ENCODE measurements at regions not wholly inside any gene's neighbourhood (a gene's known extent, or its start where the extent isn't known, plus 50 kb on each side); places are given as distances from the start of the nearest gene placed in this dataset.
"Not testable (repeated sequence)": the region's sequence is repeated elsewhere in the genome, so short reads cannot be mapped to it uniquely, and the experiment has no call there.

- in situ Hi-C loops (cut with MboI; ENCODE audit: low sequenced_read_pairs): no loop called here
These were observed 116.0 kb downstream of the SPP2 start for GRCh38 chr2:234166531-234166930.

GRCh38 chr2:234165421-234165820, 114.9 kb downstream of the SPP2 start:
- in situ Hi-C loops (cut with MboI; ENCODE audit: low sequenced_read_pairs): no loop called here

- in situ Hi-C loops (cut with MboI; ENCODE audit: low sequenced_read_pairs): no loop called here
These were observed 114.3 kb downstream of the SPP2 start for GRCh38 chr2:234164493-234165413.

GRCh38 chr2:234163510-234164045, 113.1 kb downstream of the SPP2 start:
- in situ Hi-C loops (cut with MboI; ENCODE audit: low sequenced_read_pairs): no loop called here

GRCh38 chr2:234162861-234163260, 112.4 kb downstream of the SPP2 start:
- in situ Hi-C loops (cut with MboI; ENCODE audit: low sequenced_read_pairs): no loop called here

- in situ Hi-C loops (cut with MboI; ENCODE audit: low sequenced_read_pairs): no loop called here
These were observed 111.4 kb downstream of the SPP2 start for GRCh38 chr2:234161932-234162331.

- in situ Hi-C loops (cut with MboI; ENCODE audit: low sequenced_read_pairs): no loop called here
These were observed 108.3 kb downstream of the SPP2 start for GRCh38 chr2:234158812-234159211.

- in situ Hi-C loops (cut with MboI; ENCODE audit: low sequenced_read_pairs): no loop called here
These were observed 107.5 kb downstream of the SPP2 start for GRCh38 chr2:234157817-234158588.

GRCh38 chr2:234156326-234156725, 105.8 kb downstream of the SPP2 start:
- in situ Hi-C loops (cut with MboI; ENCODE audit: low sequenced_read_pairs): no loop called here

GRCh38 chr2:234152835-234153234, 102.3 kb downstream of the SPP2 start:
- in situ Hi-C loops (cut with MboI; ENCODE audit: low sequenced_read_pairs): not testable (repeated sequence)

GRCh38 chr2:234147335-234147861, 96.9 kb downstream of the SPP2 start:
- in situ Hi-C loops (cut with MboI; ENCODE audit: low sequenced_read_pairs): no loop called here

- in situ Hi-C loops (cut with MboI; ENCODE audit: low sequenced_read_pairs): no loop called here
These were observed 95.8 kb downstream of the SPP2 start for GRCh38 chr2:234146087-234146826.

- in situ Hi-C loops (cut with MboI; ENCODE audit: low sequenced_read_pairs): no loop called here
These were observed 95.0 kb downstream of the SPP2 start for GRCh38 chr2:234145511-234145910.

GRCh38 chr2:234145057-234145456, 94.6 kb downstream of the SPP2 start:
- in situ Hi-C loops (cut with MboI; ENCODE audit: low sequenced_read_pairs): no loop called here

GRCh38 chr2:234143896-234144295, 93.4 kb downstream of the SPP2 start:
- in situ Hi-C loops (cut with MboI; ENCODE audit: low sequenced_read_pairs): no loop called here

GRCh38 chr2:234142530-234142929, 92.0 kb downstream of the SPP2 start:
- in situ Hi-C loops (cut with MboI; ENCODE audit: low sequenced_read_pairs): no loop called here

- in situ Hi-C loops (cut with MboI; ENCODE audit: low sequenced_read_pairs): loop anchor here (10.0 kb wide), 1 partner anchor 355 kb away; the partner anchor contains the start of gene ARL4C
These were observed 89.3 kb downstream of the SPP2 start for GRCh38 chr2:234139755-234140154.

GRCh38 chr2:234138836-234139235, 88.3 kb downstream of the SPP2 start:
- in situ Hi-C loops (cut with MboI; ENCODE audit: low sequenced_read_pairs): loop anchor here (10.0 kb wide), 1 partner anchor 356 kb away; the partner anchor contains the start of gene ARL4C

- in situ Hi-C loops (cut with MboI; ENCODE audit: low sequenced_read_pairs): loop anchor here (10.0 kb wide), 1 partner anchor 357 kb away; the partner anchor contains the start of gene ARL4C
These were observed 87.0 kb downstream of the SPP2 start for GRCh38 chr2:234137400-234138014.

- in situ Hi-C loops (cut with MboI; ENCODE audit: low sequenced_read_pairs): loop anchor here (10.0 kb wide), 1 partner anchor 358 kb away; the partner anchor contains the start of gene ARL4C
These were observed 86.0 kb downstream of the SPP2 start for GRCh38 chr2:234136461-234136860.

All from HL-60/S4 treated with phorbol 12-myristate 13-acetate at 8.2 ng/mL for 4 days and 3 days (cell line).